ENCODE measurements at regions not wholly inside any gene's neighbourhood (a gene's known extent, or its start where the extent isn't known, plus 50 kb on each side); places are given as distances from the start of the nearest gene placed in this dataset.

DNA sequence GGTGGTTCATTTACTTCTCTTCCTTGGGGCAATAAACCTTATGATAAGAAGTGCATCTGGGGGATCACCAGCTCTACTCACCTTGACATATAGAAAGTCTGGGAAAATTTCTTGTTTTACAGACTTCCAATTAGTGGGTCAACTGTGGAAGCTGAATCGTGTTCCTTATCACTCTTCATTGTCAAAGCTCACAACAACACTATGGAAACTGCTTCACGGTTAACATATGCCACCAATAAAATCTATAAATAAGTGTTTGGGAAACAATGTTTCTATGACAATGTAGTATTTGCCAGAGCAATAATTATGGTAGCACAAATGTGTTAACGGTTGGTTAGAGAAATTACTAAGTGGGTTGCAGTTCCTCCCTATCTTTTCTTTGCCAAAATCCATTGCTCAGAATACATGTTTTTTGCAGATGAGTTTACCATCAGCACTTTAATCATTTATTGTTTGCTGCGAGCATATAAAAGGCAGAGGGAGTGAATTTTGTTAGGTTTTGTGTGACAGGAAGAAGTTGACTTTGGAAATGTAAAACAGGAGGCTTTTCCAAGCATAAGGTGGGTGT lies 321.8 kb downstream of the RFC3 start:
- DNase-seq (no peak), ATAC-seq (ENCODE audit: poor library complexity) (no peak)
- intact Hi-C loops (cut with DNase I): no loop called here

GRCh38 chr13:34143637-34144036 lies 325.7 kb downstream of the RFC3 start:
- intact Hi-C loops (cut with DNase I): no loop called here
- DNase-seq: no peak
- ATAC-seq (ENCODE audit: poor library complexity): no peak

GRCh38 chr13:34144142-34144541 lies 326.2 kb downstream of the RFC3 start:
- DNase-seq (no peak), ATAC-seq (ENCODE audit: poor library complexity) (no peak)
- intact Hi-C loops (cut with DNase I): no loop called here

GRCh38 chr13:34145061-34145460 lies 327.1 kb downstream of the RFC3 start:
- ATAC-seq (ENCODE audit: poor library complexity): no peak
- intact Hi-C loops (cut with DNase I): no loop called here
- no peak for DNase-seq

DNA sequence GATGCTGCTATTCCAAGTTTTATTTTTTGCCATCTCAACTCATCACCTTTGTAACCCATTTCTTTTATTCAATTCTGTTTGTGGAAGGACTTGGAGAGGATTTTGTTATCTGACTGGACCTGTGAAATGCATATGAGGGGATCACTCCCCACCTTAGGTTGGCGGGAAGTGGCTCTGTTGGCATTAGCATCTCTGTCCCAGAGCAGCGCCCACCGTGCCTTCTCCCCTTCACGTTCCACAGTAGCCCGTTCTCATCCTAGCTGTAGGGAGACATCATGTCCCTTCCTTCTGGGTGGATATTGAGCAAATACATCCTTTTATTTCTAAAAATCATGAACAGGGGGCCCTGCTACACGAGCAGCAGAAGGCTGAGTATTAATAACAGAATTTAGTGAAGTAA lies 330.4 kb downstream of the RFC3 start:
- ATAC-seq (ENCODE audit: poor library complexity) (no peak), DNase-seq (no peak)
- intact Hi-C loops (cut with DNase I): no loop called here

DNA sequence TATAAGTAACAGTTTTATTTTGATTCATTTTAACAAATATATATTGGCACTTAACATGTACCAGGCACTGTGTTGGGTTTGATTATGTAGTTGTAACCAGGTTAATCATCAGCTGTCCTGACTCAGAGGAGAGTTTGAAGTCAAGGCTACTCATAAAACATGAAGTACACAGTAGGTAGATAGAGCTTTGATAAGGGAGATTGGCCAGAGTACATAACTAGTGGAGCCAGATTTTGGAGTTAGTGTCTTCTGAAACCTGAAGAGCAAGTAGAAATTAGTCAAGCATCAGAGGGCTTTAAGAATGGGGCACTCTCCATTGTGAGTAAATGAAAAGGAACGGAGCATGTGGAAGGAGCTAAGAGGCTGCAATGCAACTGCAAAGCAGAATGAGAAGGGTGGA lies 333.9 kb downstream of the RFC3 start:
- intact Hi-C loops (cut with DNase I): no loop called here
- ATAC-seq (ENCODE audit: poor library complexity): no peak
- no peak for DNase-seq

DNA sequence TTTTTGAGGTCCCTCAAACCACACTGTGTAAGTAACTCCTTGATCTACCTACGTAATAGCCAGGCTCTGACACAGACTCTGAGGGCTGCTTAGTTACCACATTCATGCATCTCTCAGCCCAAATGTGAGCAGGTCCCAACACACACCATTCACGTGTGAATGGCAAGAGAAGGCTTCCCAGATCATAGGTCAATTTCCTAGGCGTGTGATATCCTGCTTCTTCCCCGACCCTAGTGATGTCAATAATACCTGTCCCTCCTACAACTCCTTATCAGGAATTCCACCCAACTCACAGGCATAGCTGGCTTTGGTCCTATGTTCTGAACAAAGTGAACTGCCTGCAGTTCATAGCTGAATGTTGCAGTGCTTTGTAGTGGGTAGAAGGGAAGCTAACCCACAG lies 334.5 kb downstream of the RFC3 start:
- DNase-seq (no peak), ATAC-seq (ENCODE audit: poor library complexity) (peak; percentile 37)
- intact Hi-C loops (cut with DNase I): no loop called here

- DNase-seq (no peak), ATAC-seq (ENCODE audit: poor library complexity) (no peak)
- intact Hi-C loops (cut with DNase I): no loop called here
Measured at GRCh38 chr13:34152996-34153395, 335.0 kb downstream of the RFC3 start.

- ATAC-seq (ENCODE audit: poor library complexity) (peak; percentile 43), DNase-seq (no peak)
- intact Hi-C loops (cut with DNase I): no loop called here
Measured at GRCh38 chr13:34153428-34154180, 335.7 kb downstream of the RFC3 start.

DNA sequence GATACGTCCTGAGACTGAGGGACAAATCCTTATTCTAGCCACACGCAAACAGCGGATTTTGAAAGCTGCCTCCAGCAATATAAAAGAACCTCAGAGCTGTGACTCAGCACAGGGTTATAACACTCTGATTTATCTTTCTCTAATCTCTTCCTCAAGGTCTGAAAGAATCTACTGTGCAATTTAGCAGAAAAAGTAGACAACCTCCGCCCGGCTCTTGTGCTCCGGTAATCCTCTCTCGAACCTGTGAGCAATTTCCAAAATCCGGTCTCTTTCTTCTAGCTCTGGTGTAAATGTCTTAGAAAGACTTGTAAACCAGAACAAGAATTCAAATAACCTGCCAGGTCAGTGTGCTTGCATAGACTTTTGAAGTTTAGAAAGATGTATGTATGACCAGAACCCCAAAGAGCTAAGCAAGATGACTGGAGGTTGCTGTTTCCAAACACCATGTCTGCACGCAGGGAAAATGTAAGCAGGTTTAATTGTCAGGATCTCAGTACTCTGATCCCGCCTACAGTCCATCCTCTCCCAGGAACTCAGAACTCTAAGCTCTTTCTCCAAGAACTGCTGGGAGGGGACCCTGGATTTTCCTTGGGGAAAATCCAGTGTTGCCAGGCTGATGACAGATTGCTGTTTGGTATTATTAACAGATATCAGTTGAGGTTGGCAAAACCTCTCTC lies 338.1 kb downstream of the RFC3 start:
- ATAC-seq (ENCODE audit: poor library complexity): no peak
- no peak for DNase-seq
- intact Hi-C loops (cut with DNase I): no loop called here

GRCh38 chr13:34156841-34157365 lies 339.0 kb downstream of the RFC3 start:
- peak; percentile 59 for ATAC-seq (ENCODE audit: poor library complexity)
- intact Hi-C loops (cut with DNase I): no loop called here
- peak; percentile 39 for DNase-seq

GRCh38 chr13:34159946-34160345 lies 342.0 kb downstream of the RFC3 start:
- intact Hi-C loops (cut with DNase I): no loop called here
- no peak for ATAC-seq (ENCODE audit: poor library complexity)
- DNase-seq: no peak

- ATAC-seq (ENCODE audit: poor library complexity) (peak; percentile 77), DNase-seq (no peak)
- intact Hi-C loops (cut with DNase I): no loop called here
Measured at GRCh38 chr13:34161931-34162543, 344.1 kb downstream of the RFC3 start.

DNA sequence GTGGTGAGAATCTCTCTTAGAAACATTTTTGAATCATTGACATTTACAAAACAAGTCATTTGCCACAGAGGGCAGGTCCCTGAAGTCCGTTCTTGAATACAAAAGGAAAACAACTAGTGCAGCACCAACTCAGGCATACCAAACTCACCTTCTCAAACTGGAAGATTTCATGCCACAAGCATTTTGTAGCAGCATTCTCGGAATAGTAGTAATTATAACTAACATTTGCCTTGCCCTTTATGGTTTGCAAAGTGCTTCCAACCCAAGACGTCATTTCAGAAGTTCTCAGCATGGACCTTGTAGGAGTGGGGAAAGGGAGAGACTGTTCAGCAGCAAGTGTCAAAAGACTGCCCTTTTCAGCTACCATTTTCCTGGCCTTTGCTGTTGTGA lies 344.6 kb downstream of the RFC3 start:
- peak; percentile 49 for ATAC-seq (ENCODE audit: poor library complexity)
- intact Hi-C loops (cut with DNase I): no loop called here
- DNase-seq: no peak

DNA sequence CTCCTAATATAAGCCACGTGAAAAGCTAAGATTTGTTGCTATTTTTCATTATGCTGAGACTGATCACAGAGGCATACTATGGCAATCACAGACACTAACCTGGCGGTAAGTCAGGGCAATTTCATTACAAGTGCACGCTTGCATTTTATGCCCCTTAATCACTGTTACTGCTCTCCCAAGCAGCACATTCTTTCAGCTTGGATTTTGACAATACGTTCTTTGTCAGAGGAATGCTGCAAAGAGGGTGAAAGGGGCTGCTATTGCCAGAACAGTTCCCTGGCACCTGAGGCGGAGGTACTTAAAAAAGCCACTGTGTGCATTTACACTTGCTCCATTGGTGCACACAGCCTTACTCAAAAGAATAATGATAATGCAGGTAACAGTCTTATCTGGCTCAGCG lies 346.6 kb downstream of the RFC3 start:
- ATAC-seq (ENCODE audit: poor library complexity): no peak
- intact Hi-C loops (cut with DNase I): no loop called here
- DNase-seq: no peak

DNA sequence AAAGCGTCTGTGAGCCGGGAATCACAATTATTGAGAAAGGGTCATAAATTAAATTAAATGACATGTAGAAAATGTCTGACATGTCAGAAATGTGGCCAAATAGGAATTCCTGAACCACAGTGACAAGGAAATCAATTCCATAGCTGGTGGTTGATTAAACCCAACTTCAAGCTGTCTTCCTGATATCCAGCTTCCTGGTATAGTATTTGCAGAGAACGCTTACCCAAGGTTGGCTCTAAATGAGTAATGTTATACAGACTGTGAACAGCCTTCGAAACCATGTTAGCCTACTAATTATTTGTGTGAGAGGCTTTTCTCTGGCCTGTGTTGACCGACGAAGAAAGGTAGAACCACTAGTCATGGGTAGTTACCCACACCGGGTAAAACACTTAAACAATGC lies 347.2 kb downstream of the RFC3 start:
- no peak for ATAC-seq (ENCODE audit: poor library complexity)
- intact Hi-C loops (cut with DNase I): no loop called here
- DNase-seq: no peak

- intact Hi-C loops (cut with DNase I): no loop called here
- ATAC-seq (ENCODE audit: poor library complexity) (no peak), DNase-seq (no peak)
Measured at GRCh38 chr13:34166406-34166805, 348.5 kb downstream of the RFC3 start.

- intact Hi-C loops (cut with DNase I): no loop called here
- no peak for ATAC-seq (ENCODE audit: poor library complexity)
- no peak for DNase-seq
Measured at GRCh38 chr13:34167347-34167746, 349.4 kb downstream of the RFC3 start.

GRCh38 chr13:34172048-34172447 lies 354.1 kb downstream of the RFC3 start:
- intact Hi-C loops (cut with DNase I): no loop called here
- no peak for ATAC-seq (ENCODE audit: poor library complexity)

DNA sequence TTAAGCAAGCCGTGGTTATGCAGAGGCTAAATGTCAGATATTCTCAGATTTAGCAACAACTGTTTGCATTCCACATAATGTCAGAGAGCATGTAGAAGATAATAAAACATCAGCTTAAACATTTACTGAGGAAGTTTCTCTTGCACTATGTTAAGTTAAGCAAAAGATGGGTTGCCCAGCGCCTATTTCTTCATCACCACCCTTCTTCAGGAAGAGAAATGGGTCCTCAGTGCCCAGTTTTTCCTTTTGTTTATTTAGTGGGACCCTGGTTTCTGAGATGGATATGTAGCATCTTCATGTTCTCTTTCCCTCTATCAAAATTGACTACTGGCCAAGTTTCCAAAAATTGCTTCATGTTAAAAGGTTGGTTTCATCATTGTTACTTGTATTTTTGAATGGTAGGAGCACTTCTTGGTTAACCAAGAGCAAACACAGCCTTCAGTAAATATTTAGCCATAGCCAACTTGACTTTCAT lies 356.8 kb downstream of the RFC3 start:
- DNase-seq: no peak
- ATAC-seq (ENCODE audit: poor library complexity): no peak
- intact Hi-C loops (cut with DNase I): no loop called here

More at GRCh38 chr13:34172048-34172447, 354.1 kb downstream of the RFC3 start:
- no peak for DNase-seq

All from Right ventricle myocardium superior (tissue), 1 donor.